Brain microvascular endothelial cell (primary cell): ENCODE measurements at regions not wholly inside any gene's neighbourhood (a gene's known extent, or its start where the extent isn't known, plus 50 kb on each side); places are given as distances from the start of the nearest gene placed in this dataset.
A peak's percentile ranks its signal among the peaks of the same experiment; 100 is the strongest.

Source experiments
- DNase-seq: peaks from one replicate; pipeline ENCODE4 v3.0.0-alpha.2; 2020
- H3K27ac ChIP-seq: fragments of 250-450 bp; sonication (Bioruptor Pico); 2 replicates; pipeline ENCODE4 v1.5.1; 2020; ENCODE audit warnings: mild to moderate bottlenecking, moderate library complexity
- H3K27me3 ChIP-seq: fragments of 250-450 bp; sonication (Bioruptor Pico); replicated peaks from 2 replicates; pipeline ENCODE4 v1.5.1; 2020; ENCODE audit warnings: mild to moderate bottlenecking
- H3K36me3 ChIP-seq: fragments of 250-450 bp; sonication (Bioruptor Pico); replicated peaks from 2 replicates; pipeline ENCODE4 v1.5.1; 2020; ENCODE audit warnings: mild to moderate bottlenecking
- H3K4me3 ChIP-seq: 2 replicates; pipeline ENCODE4 v1.5.1; 2011; ENCODE audit warnings: low read depth, mild to moderate bottlenecking, control low read depth, low read length, moderate library complexity
- CTCF ChIP-seq: IDR thresholded peaks from 2 replicates; pipeline ENCODE4 v1.5.1; 2011; ENCODE audit warnings: low read depth, mild to moderate bottlenecking, moderate library complexity, low read length, control low read depth, inconsistent platforms; ENCODE audit errors: missing control alignments
- in situ Hi-C: cut with HindIII; loops from 2 replicates; pipeline ENCODE4 v1.10.0; 2017; ENCODE audit warnings: low sequenced_read_pairs, low pct_ligation_motif_present

- no peak for DNase-seq
- Histone ChIP-seq H3K27me3 (no peaks in the 10 kb centered on the region), H3K4me3 (no peak overlapping the region), H3K27ac (no peak overlapping the region), H3K36me3 (no peaks in the 10 kb centered on the region)
- in situ Hi-C loops = no loop called here
- no peak for TF ChIP-seq CTCF
Measured at GRCh38 chr10:35838054-35838453, 196.0 kb upstream of the FZD8 start.

GRCh38 chr10:35835545-35835944, 193.4 kb upstream of the FZD8 start:
- TF ChIP-seq CTCF = no peak
- no peak overlapping the region for H3K4me3 ChIP-seq
- no peak for DNase-seq
- in situ Hi-C loops = no loop called here
- H3K27ac ChIP-seq = no peak overlapping the region
- no peaks in the 10 kb centered on the region for H3K27me3 ChIP-seq
- no peaks in the 10 kb centered on the region for H3K36me3 ChIP-seq

GRCh38 chr10:35834877-35835494, 192.9 kb upstream of the FZD8 start:
- Histone ChIP-seq H3K27me3 (no peaks in the 10 kb centered on the region), H3K27ac (no peak overlapping the region), H3K36me3 (no peaks in the 10 kb centered on the region), H3K4me3 (no peak overlapping the region)
- TF ChIP-seq CTCF = no peak
- in situ Hi-C loops = no loop called here
- DNase-seq = no peak

- in situ Hi-C loops = no loop called here
- Histone ChIP-seq H3K36me3 (no peaks in the 10 kb centered on the region), H3K4me3 (no peak overlapping the region), H3K27ac (no peak overlapping the region), H3K27me3 (no peaks in the 10 kb centered on the region)
- DNase-seq = no peak
- no peak for TF ChIP-seq CTCF
Measured at GRCh38 chr10:35827783-35828182, 185.7 kb upstream of the FZD8 start.

GRCh38 chr10:35824704-35825103, 182.6 kb upstream of the FZD8 start:
- no peak for DNase-seq
- in situ Hi-C loops = no loop called here
- Histone ChIP-seq H3K27ac (no peak overlapping the region), H3K4me3 (no peak overlapping the region), H3K36me3 (no peaks in the 10 kb centered on the region), H3K27me3 (no peaks in the 10 kb centered on the region)
- no peak for TF ChIP-seq CTCF

- Histone ChIP-seq H3K4me3 (no peak overlapping the region), H3K27me3 (no peaks in the 10 kb centered on the region), H3K27ac (no peak overlapping the region), H3K36me3 (no peaks in the 10 kb centered on the region)
- DNase-seq = peak; percentile 47
- in situ Hi-C loops = no loop called here
- peak; percentile 54 for TF ChIP-seq CTCF
Measured at GRCh38 chr10:35822316-35822715, 180.2 kb upstream of the FZD8 start.
